Neural cell (in vitro differentiated cells): ENCODE measurements at regions not wholly inside any gene's neighbourhood (a gene's known extent, or its start where the extent isn't known, plus 50 kb on each side); places are given as distances from the start of the nearest gene placed in this dataset.

Experiments
- H2AFZ ChIP-seq: fragments of 200-600, 300-800 bp; sonication (generic), shearing (Covaris generic); 2 replicates; pipeline ENCODE4 v1.6.0; 2014; ENCODE audit warnings: low read depth, mild to moderate bottlenecking, antibody characterized with exemption, low read length, moderate library complexity
- H3F3A ChIP-seq: fragments of 200-600 bp; shearing (Covaris generic); 2 replicates; pipeline ENCODE4 v1.6.1; 2016; ENCODE audit warnings: mild to moderate bottlenecking, moderate library complexity, mixed read lengths, antibody characterized with exemption, low read length; ENCODE audit not compliant: insufficient read depth, poor library complexity, severe bottlenecking
- H3K27ac ChIP-seq: fragments of 200-600, 300-800 bp; sonication (generic), shearing (Covaris generic); 2 replicates; pipeline ENCODE4 v1.5.1; 2014; ENCODE audit warnings: mild to moderate bottlenecking, low read length, moderate library complexity
- H3K27me3 ChIP-seq: fragments of 300-800, 200-600 bp; sonication (generic), shearing (Covaris generic); 2 replicates; pipeline ENCODE4 v1.6.0; 2014; ENCODE audit warnings: mild to moderate bottlenecking, low read depth, low read length, moderate library complexity; ENCODE audit not compliant: insufficient read depth
- H3K36me3 ChIP-seq: fragments of 300-800, 200-600 bp; sonication (generic), shearing (Covaris generic); 2 replicates; pipeline ENCODE4 v1.5.1; 2014; ENCODE audit warnings: mild to moderate bottlenecking, antibody characterized with exemption, low read length, moderate library complexity; ENCODE audit not compliant: insufficient read depth
- H3K4me2 ChIP-seq: fragments of 300-800, 200-600 bp; sonication (generic), shearing (Covaris generic); 2 replicates; pipeline ENCODE4 v1.6.0; 2014; ENCODE audit warnings: mild to moderate bottlenecking, low read length
- H3K4me3 ChIP-seq: fragments of 300-800, 200-600 bp; sonication (generic), shearing (Covaris generic); 2 replicates; pipeline ENCODE4 v1.5.1; 2014; ENCODE audit warnings: mild to moderate bottlenecking, low read length, moderate library complexity
- H3K79me2 ChIP-seq: fragments of 200-600 bp; shearing (Covaris generic); replicated peaks from 2 replicates; pipeline ENCODE4 v1.6.0; 2014; ENCODE audit warnings: mild to moderate bottlenecking, low read length, moderate library complexity; ENCODE audit not compliant: insufficient read depth
- H3K9ac ChIP-seq: fragments of 300-800, 200-600 bp; sonication (generic), shearing (Covaris generic); 2 replicates; pipeline ENCODE4 v1.6.1; 2016; ENCODE audit warnings: mild to moderate bottlenecking, low read length, mixed read lengths
- H3K9me2 ChIP-seq: fragments of 200-600 bp; shearing (Covaris generic); 2 replicates; pipeline ENCODE4 v1.6.1; 2016; ENCODE audit warnings: mild to moderate bottlenecking, low read length, mixed read lengths; ENCODE audit not compliant: insufficient read depth
- H3K9me3 ChIP-seq: fragments of 200-600, 300-800 bp; sonication (generic), shearing (Covaris generic); 2 replicates; pipeline ENCODE4 v1.6.1; 2016; ENCODE audit warnings: mild to moderate bottlenecking, mixed run types, low read length, moderate library complexity, mixed read lengths
- H4K20me1 ChIP-seq: fragments of 200-600 bp; shearing (Covaris generic); 2 replicates; pipeline ENCODE4 v1.6.1; 2016; ENCODE audit warnings: mild to moderate bottlenecking, mixed run types; ENCODE audit not compliant: insufficient read depth
- CTCF ChIP-seq: fragments of 450-650 bp; IDR thresholded peaks from 2 replicates; pipeline ENCODE4 v1.5.1; 2014; ENCODE audit warnings: antibody characterized with exemption, mild to moderate bottlenecking, moderate library complexity; ENCODE audit not compliant: poor library complexity, severe bottlenecking
- EP300 ChIP-seq: fragments of 450-650 bp; conservative IDR thresholded peaks from 2 replicates; pipeline ENCODE4 v1.6.1; 2014; ENCODE audit warnings: antibody characterized with exemption, mild to moderate bottlenecking, moderate library complexity; ENCODE audit not compliant: poor library complexity, severe bottlenecking
- EZH2 ChIP-seq: fragments of 200-600, 300-800 bp; shearing (Covaris generic), sonication (generic); IDR thresholded peaks from 2 replicates; pipeline ENCODE4 v1.6.1; 2014; ENCODE audit warnings: antibody characterized with exemption, low read length, borderline replicate concordance, mild to moderate bottlenecking; ENCODE audit not compliant: insufficient read depth, poor library complexity, severe bottlenecking
- MXI1 ChIP-seq: fragments of 450-650 bp; conservative IDR thresholded peaks from 2 replicates; pipeline ENCODE4 v1.6.1; 2014; ENCODE audit warnings: antibody characterized with exemption, mild to moderate bottlenecking; ENCODE audit not compliant: poor library complexity, severe bottlenecking
- POLR2AphosphoS5 ChIP-seq: IDR thresholded peaks from 2 replicates; pipeline ENCODE4 v1.6.1; 2012
- RAD21 ChIP-seq: fragments of 450-650 bp; conservative IDR thresholded peaks from 2 replicates; pipeline ENCODE4 v1.6.1; 2014; ENCODE audit warnings: antibody characterized with exemption, mild to moderate bottlenecking, moderate library complexity
- SMC3 ChIP-seq: fragments of 450-650 bp; conservative IDR thresholded peaks from 2 replicates; pipeline ENCODE4 v1.6.1; 2014; ENCODE audit warnings: antibody characterized with exemption, mild to moderate bottlenecking, moderate library complexity; ENCODE audit not compliant: poor library complexity
- TAF1 ChIP-seq: IDR thresholded peaks from 2 replicates; pipeline ENCODE4 v1.6.1; 2012; ENCODE audit warnings: low read depth
- TF ChIP-seq, protein P1 (sequence below): IDR thresholded peaks from 2 replicates; pipeline ENCODE4 v1.6.1; 2012; ENCODE audit warnings: borderline replicate concordance

DNA sequence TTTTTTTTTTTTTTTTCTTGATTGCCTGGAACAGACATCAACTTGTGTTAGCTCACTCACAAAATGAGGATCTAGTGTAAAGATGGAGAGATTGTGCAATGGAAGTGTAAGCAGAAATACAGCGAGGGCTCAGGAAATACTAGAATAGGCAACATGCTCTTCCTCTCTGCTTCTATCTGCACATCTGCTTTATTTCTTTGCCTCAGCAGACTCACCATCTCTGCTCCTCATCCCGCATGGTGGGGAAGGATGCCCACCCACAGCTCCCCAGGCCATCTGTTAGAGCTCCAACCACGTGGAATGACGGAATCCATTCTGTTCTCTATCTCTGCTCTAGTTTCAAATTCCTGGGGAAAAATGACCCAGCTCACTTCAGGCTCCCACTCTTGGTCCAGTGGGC lies 128.0 kb upstream of the ADAMTS9 start:
- H3F3A ChIP-seq = peaks cover 8% of the 10 kb centered on the region
- H2AFZ ChIP-seq = no peak overlapping the region
- no peak overlapping the region for H3K4me3 ChIP-seq
- no peaks in the 10 kb centered on the region for H3K79me2 ChIP-seq
- no peak overlapping the region for H3K27ac ChIP-seq
- no peaks in the 10 kb centered on the region for H3K9me2 ChIP-seq
- H3K9ac ChIP-seq = no peak overlapping the region
- no peaks in the 10 kb centered on the region for H4K20me1 ChIP-seq
- H3K9me3 ChIP-seq = no peaks in the 10 kb centered on the region
- H3K4me2 ChIP-seq = no peak overlapping the region
- H3K27me3 ChIP-seq = no peaks in the 10 kb centered on the region
- TF ChIP-seq MXI1 (no peak), EZH2 (no peak)
- H3K36me3 ChIP-seq = no peaks in the 10 kb centered on the region

- no peaks in the 10 kb centered on the region for H3K9me2 ChIP-seq
- TF ChIP-seq TAF1 = no peak
- TF ChIP-seq CTCF = peak; percentile 18
- no peak for TF ChIP-seq SMC3
- TF ChIP-seq EP300 = peak; percentile 99
- peak; percentile 30 for TF ChIP-seq MXI1
- no peak for TF ChIP-seq EZH2
- TF ChIP-seq POLR2AphosphoS5 = peak; percentile 99
- peak; percentile 29 for TF ChIP-seq RAD21
- TF ChIP-seq, protein P1, sequence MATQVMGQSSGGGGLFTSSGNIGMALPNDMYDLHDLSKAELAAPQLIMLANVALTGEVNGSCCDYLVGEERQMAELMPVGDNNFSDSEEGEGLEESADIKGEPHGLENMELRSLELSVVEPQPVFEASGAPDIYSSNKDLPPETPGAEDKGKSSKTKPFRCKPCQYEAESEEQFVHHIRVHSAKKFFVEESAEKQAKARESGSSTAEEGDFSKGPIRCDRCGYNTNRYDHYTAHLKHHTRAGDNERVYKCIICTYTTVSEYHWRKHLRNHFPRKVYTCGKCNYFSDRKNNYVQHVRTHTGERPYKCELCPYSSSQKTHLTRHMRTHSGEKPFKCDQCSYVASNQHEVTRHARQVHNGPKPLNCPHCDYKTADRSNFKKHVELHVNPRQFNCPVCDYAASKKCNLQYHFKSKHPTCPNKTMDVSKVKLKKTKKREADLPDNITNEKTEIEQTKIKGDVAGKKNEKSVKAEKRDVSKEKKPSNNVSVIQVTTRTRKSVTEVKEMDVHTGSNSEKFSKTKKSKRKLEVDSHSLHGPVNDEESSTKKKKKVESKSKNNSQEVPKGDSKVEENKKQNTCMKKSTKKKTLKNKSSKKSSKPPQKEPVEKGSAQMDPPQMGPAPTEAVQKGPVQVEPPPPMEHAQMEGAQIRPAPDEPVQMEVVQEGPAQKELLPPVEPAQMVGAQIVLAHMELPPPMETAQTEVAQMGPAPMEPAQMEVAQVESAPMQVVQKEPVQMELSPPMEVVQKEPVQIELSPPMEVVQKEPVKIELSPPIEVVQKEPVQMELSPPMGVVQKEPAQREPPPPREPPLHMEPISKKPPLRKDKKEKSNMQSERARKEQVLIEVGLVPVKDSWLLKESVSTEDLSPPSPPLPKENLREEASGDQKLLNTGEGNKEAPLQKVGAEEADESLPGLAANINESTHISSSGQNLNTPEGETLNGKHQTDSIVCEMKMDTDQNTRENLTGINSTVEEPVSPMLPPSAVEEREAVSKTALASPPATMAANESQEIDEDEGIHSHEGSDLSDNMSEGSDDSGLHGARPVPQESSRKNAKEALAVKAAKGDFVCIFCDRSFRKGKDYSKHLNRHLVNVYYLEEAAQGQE = peak; percentile 99
- H4K20me1 ChIP-seq = no peaks in the 10 kb centered on the region
- H3K4me2 ChIP-seq = no peak overlapping the region
- H3F3A ChIP-seq = peaks cover 8% of the 10 kb centered on the region
- no peaks in the 10 kb centered on the region for H3K27me3 ChIP-seq
- no peaks in the 10 kb centered on the region for H3K36me3 ChIP-seq
- H3K27ac ChIP-seq = no peak overlapping the region
- H3K9me3 ChIP-seq = no peaks in the 10 kb centered on the region
- H3K9ac ChIP-seq = no peak overlapping the region
- no peaks in the 10 kb centered on the region for H3K79me2 ChIP-seq
- no peak overlapping the region for H2AFZ ChIP-seq
- H3K4me3 ChIP-seq = no peak overlapping the region
Measured at GRCh38 chr3:64815195-64815631, 127.4 kb upstream of the ADAMTS9 start.

GRCh38 chr3:64814351-64814750 lies 126.6 kb upstream of the ADAMTS9 start:
- no peaks in the 10 kb centered on the region for H4K20me1 ChIP-seq
- H3K27ac ChIP-seq = no peak overlapping the region
- no peaks in the 10 kb centered on the region for H3K79me2 ChIP-seq
- H3K4me3 ChIP-seq = no peak overlapping the region
- H3K4me2 ChIP-seq = no peak overlapping the region
- H2AFZ ChIP-seq = no peak overlapping the region
- H3K9me2 ChIP-seq = no peaks in the 10 kb centered on the region
- H3F3A ChIP-seq = peaks cover 8% of the 10 kb centered on the region
- H3K9me3 ChIP-seq = no peaks in the 10 kb centered on the region
- no peaks in the 10 kb centered on the region for H3K27me3 ChIP-seq
- H3K36me3 ChIP-seq = no peaks in the 10 kb centered on the region
- no peak overlapping the region for H3K9ac ChIP-seq
- TF ChIP-seq CTCF (no peak), POLR2AphosphoS5 (no peak), EP300 (no peak), RAD21 (no peak), TAF1 (no peak), MXI1 (no peak), SMC3 (no peak), EZH2 (no peak)
- TF ChIP-seq, protein P1 = no peak
